Adrenal gland (tissue), 9 donors: ENCODE measurements at regions not wholly inside any gene's neighbourhood (a gene's known extent, or its start where the extent isn't known, plus 50 kb on each side); places are given as distances from the start of the nearest gene placed in this dataset.

Source experiments
- DNase-seq, 7 donors: peaks; one replicate each; pipeline ENCODE4 v3.0.0-alpha.2; 2019 to 2020
- H3K27ac ChIP-seq, 5 donors: fragments of 200-600 bp; sonication (generic) in 4 of 5; 1 replicate in 3 of 5; 2 replicates in 2 of 5; pipeline versions ENCODE4 v1.5.1 to v1.8.0; 2016 to 2020; ENCODE audit warnings: mild to moderate bottlenecking in 1 of 5
- H3K27me3 ChIP-seq: fragments of 200-600 bp; 2 replicates; pipeline ENCODE4 v1.8.0; 2021
- H3K36me3 ChIP-seq, 2 donors: fragments of 200-600 bp; replicated peaks in 1 of 2; 1 replicate in 1 of 2; 2 replicates in 1 of 2; pipeline versions ENCODE4 v1.5.1 to v1.8.0; 2018 to 2022
- H3K4me1 ChIP-seq, 2 donors: fragments of 200-600 bp; replicated peaks in 1 of 2; 1 replicate in 1 of 2; 2 replicates in 1 of 2; pipeline versions ENCODE4 v1.5.1 to v1.8.0; 2018 to 2021
- H3K4me3 ChIP-seq, 4 donors: fragments of 200-600 bp; sonication (generic) in 3 of 4; one replicate each; pipeline ENCODE4 v1.5.1; 2016 to 2018
- H3K9me3 ChIP-seq, 3 donors: fragments of 200-600 bp; sonication (generic) in 1 of 3; replicated peaks in 1 of 3; 1 replicate in 2 of 3; 2 replicates in 1 of 3; pipeline versions ENCODE4 v1.5.1 to v1.8.0; 2016 to 2021
- CTCF ChIP-seq, 6 experiments: fragments of 450-650 bp in 4 of 6; fragments of 200-600 bp in 2 of 6; sonication (generic) in 1 of 6; IDR thresholded peaks; 1 replicate in 5 of 6; 2 replicates in 1 of 6; pipeline versions ENCODE4 v1.5.1 to v1.8.0; 2016 to 2021; ENCODE audit warnings: antibody characterized with exemption in 6 of 6, mild to moderate bottlenecking in 2 of 6, moderate library complexity in 1 of 6
- POLR2A ChIP-seq, 2 donors: fragments of 450-650 bp; IDR thresholded peaks; one replicate each; pipeline ENCODE4 v1.6.1; 2017; ENCODE audit warnings: antibody characterized with exemption in 2 of 2, mild to moderate bottlenecking in 2 of 2, moderate library complexity in 1 of 2
- WGBS, 4 donors: extraction: QIAGEN DNeasy Blood & Tissue Kit in 2 of 4; methylation state at CpG; one replicate each; pipeline versions ENCODE4 v1.1.5 to v1.1.7; 2013 to 2017; 5-methylcytosine and 5-hydroxymethylcytosine counted together
- intact Hi-C, 2 donors: fragments of 100-400 bp; cut with DNase I; formaldehyde crosslinking; loops; one replicate each; pipeline versions ENCODE4 v1.14.1 to v1.15.0; 2022 to 2023
- donor health status: healthy with polysubstance abuse.
- donor health status: Bipolar disorder and iron deficiency.
- donor health status: DM: yes; HTN: yes; CAD: no.
- donor health status: DM: no; HTN: no; CAD: no.
- donor health status: DM: no; HTN: no; CAD: no.

- WGBS, 4 donors, result 73 to 84% (median 78%) methylated on average over 3 of the region's 3 CpGs
- TF ChIP-seq CTCF (IDR thresholded peaks at IDR 0.05), result no peak
- TF ChIP-seq POLR2A (IDR thresholded peaks at IDR 0.05), result no peak
- intact Hi-C loops, result no loop called here
Measured at GRCh38 chr2:203654826-203655225, 51.6 kb upstream of the CD28 start.

DNA sequence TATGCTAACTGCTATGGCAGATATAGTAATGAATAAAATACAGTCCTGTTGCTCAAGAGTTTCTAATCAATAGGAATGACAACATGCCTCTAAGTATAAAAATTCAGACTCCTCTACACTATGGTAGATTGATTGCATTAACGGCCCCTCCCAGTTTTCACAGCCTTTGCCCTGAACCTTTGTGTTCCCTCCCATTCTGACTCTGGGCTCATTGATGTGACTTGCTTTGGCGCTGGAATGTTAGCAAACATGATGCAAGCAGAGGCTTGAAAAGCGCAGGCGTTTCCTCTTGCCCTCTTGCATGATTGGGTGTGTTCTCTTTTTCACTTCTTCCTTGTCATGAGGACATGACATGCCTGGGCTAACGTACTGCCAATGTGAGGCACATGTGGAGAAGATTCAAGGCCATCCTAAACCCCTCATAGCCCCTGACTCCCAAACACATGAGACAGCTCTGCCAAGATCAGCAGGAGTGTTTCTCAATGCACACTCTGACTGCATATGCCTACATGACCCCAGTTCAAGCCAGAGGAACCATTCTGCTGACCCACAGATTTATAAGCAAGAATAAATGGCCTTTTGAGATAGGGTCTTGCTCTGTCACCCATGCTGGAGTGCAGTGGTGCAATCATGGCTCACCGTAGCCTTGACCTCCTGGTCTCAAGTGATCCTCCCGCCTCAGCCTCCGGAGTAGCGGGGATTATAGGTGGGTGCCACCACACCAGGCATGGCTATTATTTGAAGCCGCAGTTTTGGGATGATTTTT, 49.7 kb upstream of the CD28 start:
- Histone ChIP-seq H3K36me3 (no peaks in the 10 kb centered on the region), H3K4me3 (no peak overlapping the region), H3K9me3 (no peaks in the 10 kb centered on the region), H3K27ac (peak overlapping the region in 4 of 5 donors; percentile 19 to 86 (median 60)), H3K27me3 (no peaks in the 10 kb centered on the region), H3K4me1 (peaks cover 0 to 3% of the 10 kb centered on the region in 2 donors)
- DNase-seq, result peak; percentile 33 to 83 (median 60)
- intact Hi-C loops, result no loop called here
- WGBS, 4 donors, result 60 to 71% (median 69%) methylated on average over 9 to 10 of the region's 10 CpGs
- no peak for TF ChIP-seq POLR2A (IDR thresholded peaks at IDR 0.05)
- no peak for TF ChIP-seq CTCF (IDR thresholded peaks at IDR 0.05)

More at GRCh38 chr2:203654826-203655225, 51.6 kb upstream of the CD28 start:
- Histone ChIP-seq H3K9me3 (no peaks in the 10 kb centered on the region), H3K27me3 (no peaks in the 10 kb centered on the region), H3K27ac (no peak overlapping the region), H3K36me3 (no peaks in the 10 kb centered on the region), H3K4me1 (peaks cover 12 to 21% of the 10 kb centered on the region in 2 donors), H3K4me3 (no peak overlapping the region)
- no peak for DNase-seq
